ENCODE measurements at regions not wholly inside any gene's neighbourhood (a gene's known extent, or its start where the extent isn't known, plus 50 kb on each side); places are given as distances from the start of the nearest gene placed in this dataset.

DNA sequence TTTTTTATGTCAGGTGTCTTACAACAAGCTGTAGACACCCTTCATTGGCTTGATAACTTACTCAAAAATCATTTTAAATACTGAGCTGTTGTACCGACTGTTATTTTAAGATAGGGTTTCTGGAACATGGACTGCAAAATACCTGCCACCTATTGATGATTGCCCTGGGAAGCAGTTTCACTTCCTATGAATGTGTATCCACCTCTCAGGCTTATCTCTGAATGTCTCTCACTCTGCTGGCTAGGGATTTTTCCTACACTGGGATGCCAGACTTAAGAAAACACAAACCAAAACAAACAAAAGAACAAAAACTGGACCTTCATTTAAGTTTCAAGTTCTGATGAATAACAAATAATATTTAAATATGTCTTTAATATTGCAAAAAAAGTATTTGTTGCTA, 663.7 kb downstream of the EFNB2 start:
- no peak overlapping the region for H3K4me3 ChIP-seq (ENCODE audit: low read depth, low read length)
- DNase-seq (ENCODE audit: low read depth) = no peak

DNA sequence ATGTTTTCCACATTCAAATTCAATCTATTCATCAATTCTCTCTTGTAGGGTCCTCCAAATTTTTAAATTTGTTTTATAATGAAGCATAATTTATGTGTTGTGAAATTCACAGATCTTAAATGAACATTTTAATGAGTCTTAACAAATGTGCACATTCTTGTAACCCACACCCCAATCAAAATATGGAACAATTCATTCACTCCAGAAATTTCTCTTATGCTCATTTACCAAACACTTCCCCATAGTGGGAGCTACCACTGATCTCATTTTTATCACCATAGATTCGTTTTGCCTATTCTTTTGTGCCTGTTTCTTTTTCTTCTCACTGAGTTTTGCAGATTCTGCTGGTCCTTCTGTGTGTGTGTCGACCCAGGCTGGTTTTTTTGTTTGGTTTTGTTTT, 664.1 kb downstream of the EFNB2 start:
- no peak for TF ChIP-seq MYC (IDR thresholded peaks at IDR 0.05; ENCODE audit: low read depth, low read length)
- TF ChIP-seq, protein P1, sequence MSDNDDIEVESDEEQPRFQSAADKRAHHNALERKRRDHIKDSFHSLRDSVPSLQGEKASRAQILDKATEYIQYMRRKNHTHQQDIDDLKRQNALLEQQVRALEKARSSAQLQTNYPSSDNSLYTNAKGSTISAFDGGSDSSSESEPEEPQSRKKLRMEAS (IDR thresholded peaks at IDR 0.05; ENCODE audit: low read depth, low read length) = no peak
- no peak for TF ChIP-seq POLR2A (IDR thresholded peaks at IDR 0.05; ENCODE audit: extremely low read depth, insufficient read length)
- TF ChIP-seq, protein P2, sequence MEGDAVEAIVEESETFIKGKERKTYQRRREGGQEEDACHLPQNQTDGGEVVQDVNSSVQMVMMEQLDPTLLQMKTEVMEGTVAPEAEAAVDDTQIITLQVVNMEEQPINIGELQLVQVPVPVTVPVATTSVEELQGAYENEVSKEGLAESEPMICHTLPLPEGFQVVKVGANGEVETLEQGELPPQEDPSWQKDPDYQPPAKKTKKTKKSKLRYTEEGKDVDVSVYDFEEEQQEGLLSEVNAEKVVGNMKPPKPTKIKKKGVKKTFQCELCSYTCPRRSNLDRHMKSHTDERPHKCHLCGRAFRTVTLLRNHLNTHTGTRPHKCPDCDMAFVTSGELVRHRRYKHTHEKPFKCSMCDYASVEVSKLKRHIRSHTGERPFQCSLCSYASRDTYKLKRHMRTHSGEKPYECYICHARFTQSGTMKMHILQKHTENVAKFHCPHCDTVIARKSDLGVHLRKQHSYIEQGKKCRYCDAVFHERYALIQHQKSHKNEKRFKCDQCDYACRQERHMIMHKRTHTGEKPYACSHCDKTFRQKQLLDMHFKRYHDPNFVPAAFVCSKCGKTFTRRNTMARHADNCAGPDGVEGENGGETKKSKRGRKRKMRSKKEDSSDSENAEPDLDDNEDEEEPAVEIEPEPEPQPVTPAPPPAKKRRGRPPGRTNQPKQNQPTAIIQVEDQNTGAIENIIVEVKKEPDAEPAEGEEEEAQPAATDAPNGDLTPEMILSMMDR (IDR thresholded peaks at IDR 0.05; ENCODE audit: low read depth, low read length) = no peak
- DNase-seq (ENCODE audit: low read depth) = no peak
- H3K4me3 ChIP-seq (ENCODE audit: low read depth, low read length) = no peak overlapping the region

More for the DNA sequence above, 663.7 kb downstream of the EFNB2 start:
- TF ChIP-seq, protein P2 (IDR thresholded peaks at IDR 0.05; ENCODE audit: low read depth, low read length) = no peak
- TF ChIP-seq, protein P1 (IDR thresholded peaks at IDR 0.05; ENCODE audit: low read depth, low read length) = no peak
- no peak for TF ChIP-seq POLR2A (IDR thresholded peaks at IDR 0.05; ENCODE audit: extremely low read depth, insufficient read length)
- TF ChIP-seq MYC (IDR thresholded peaks at IDR 0.05; ENCODE audit: low read depth, low read length) = no peak

DNA sequence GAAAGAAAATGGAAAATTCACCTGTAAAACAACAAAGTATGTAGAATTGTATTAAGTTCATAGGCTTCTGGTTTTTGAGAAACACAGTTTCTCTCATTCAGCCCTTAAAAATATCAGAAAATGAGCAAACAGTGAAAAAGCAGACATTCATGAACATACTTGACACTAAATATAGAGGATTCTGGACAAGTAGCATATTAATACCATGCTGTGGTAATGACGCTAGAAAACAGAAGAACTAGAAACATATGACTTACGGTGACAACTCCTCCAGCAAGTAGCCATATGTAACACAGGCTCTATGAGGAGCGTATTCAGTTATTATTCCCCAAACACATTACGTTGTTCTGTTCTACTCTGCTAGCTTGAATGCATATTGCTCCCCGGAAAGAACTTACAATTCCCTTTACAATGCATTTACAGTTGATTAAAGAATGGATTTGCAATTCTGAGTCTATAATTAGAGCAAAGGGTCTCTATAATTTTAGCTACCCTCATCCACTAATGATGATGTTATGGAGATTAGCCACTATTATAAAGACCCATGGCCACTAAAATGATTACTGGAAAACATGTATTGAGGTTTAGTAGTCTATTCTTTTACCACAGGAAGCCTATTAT, 672.1 kb downstream of the EFNB2 start:
- TF ChIP-seq, protein P1 (IDR thresholded peaks at IDR 0.05; ENCODE audit: low read depth, low read length) = no peak
- TF ChIP-seq MYC (IDR thresholded peaks at IDR 0.05; ENCODE audit: low read depth, low read length) (no peak), POLR2A (IDR thresholded peaks at IDR 0.05; ENCODE audit: extremely low read depth, insufficient read length) (no peak)
- TF ChIP-seq, protein P2 (IDR thresholded peaks at IDR 0.05; ENCODE audit: low read depth, low read length) = no peak
- no peak for DNase-seq (ENCODE audit: low read depth)

DNA sequence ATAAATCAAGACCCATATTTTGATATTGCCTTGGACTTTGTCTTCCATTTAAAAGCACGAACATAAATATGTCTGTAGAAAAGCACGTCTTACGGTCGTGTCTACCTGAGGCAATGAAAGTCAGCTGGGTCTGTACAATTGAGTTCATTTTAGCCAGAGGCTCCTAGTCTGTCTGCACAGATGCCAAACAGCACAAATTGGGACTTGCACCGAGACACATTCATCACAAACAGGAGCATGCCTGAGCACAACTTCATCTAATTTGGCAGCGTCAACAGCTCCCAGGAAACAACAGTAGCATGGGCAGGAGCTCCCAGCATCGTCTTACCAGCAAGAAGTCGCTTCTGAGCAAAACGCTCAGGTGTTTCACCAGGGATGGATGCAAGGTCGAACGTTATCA, 687.0 kb downstream of the EFNB2 start:
- no peak overlapping the region for H3K4me3 ChIP-seq (ENCODE audit: low read depth, low read length)
- DNase-seq (ENCODE audit: low read depth) = no peak
- TF ChIP-seq, protein P2 (IDR thresholded peaks at IDR 0.05; ENCODE audit: low read depth, low read length) = no peak
- no peak for TF ChIP-seq POLR2A (IDR thresholded peaks at IDR 0.05; ENCODE audit: extremely low read depth, insufficient read length)
- TF ChIP-seq, protein P1 (IDR thresholded peaks at IDR 0.05; ENCODE audit: low read depth, low read length) = no peak
- TF ChIP-seq MYC (IDR thresholded peaks at IDR 0.05; ENCODE audit: low read depth, low read length) = no peak

More for the DNA sequence above, 672.1 kb downstream of the EFNB2 start:
- no peak overlapping the region for H3K4me3 ChIP-seq (ENCODE audit: low read depth, low read length)

DNA sequence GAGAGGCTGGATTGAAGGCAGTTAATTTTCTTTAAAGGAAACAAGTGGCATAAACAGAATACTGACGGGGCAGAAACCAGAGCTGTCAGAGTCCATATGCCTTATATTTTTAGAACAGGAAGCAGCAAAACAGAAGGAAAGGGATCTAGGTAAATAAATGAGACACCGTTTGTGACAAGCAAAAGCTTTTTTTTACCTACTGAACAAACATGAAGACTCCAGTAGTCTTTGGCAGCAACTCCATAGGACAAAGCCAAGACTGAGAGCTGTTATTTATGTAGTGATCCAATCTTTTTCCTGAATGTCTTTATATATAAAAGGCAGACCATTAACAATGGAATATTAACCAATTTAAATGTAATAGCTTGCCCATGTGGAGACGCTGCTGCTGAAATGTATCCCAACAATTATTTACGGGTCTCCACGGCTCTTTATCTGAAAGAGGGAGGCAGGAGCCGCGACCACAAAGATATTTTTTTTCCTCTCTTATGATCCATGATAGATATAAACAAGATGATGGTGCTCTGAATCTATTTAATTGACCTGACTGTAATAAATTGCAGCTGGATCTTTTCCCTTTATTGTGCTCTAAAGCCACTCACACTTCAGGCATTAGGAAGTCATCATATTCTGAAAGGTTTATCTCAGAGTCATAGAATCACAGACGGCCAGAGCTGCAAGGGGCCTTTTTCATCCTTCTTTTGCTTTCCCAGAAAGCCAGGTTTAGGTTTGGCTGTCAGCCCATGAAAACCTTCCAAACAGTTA, 687.8 kb downstream of the EFNB2 start:
- TF ChIP-seq, protein P1 (IDR thresholded peaks at IDR 0.05; ENCODE audit: low read depth, low read length) = no peak
- TF ChIP-seq MYC (IDR thresholded peaks at IDR 0.05; ENCODE audit: low read depth, low read length) = no peak
- no peak for TF ChIP-seq POLR2A (IDR thresholded peaks at IDR 0.05; ENCODE audit: extremely low read depth, insufficient read length)
- TF ChIP-seq, protein P2 (IDR thresholded peaks at IDR 0.05; ENCODE audit: low read depth, low read length) = no peak
- H3K4me3 ChIP-seq (ENCODE audit: low read depth, low read length) = no peak overlapping the region
- DNase-seq (ENCODE audit: low read depth) = no peak

Measured in NB4 (cell line).